Esophagus squamous epithelium (tissue), 4 donors: ENCODE measurements at regions not wholly inside any gene's neighbourhood (a gene's known extent, or its start where the extent isn't known, plus 50 kb on each side); places are given as distances from the start of the nearest gene placed in this dataset.

Source experiments
- CTCF ChIP-seq, 6 experiments: fragments of 450-650 bp in 4 of 6; fragments of 200-600 bp in 2 of 6; sonication (generic) in 2 of 6; IDR thresholded peaks; one replicate each; pipeline ENCODE4 v1.5.1; 2016 to 2019; ENCODE audit warnings: antibody characterized with exemption in 6 of 6, mild to moderate bottlenecking in 4 of 6, moderate library complexity in 4 of 6
- POLR2A ChIP-seq, 4 donors: fragments of 450-650 bp; IDR thresholded peaks; one replicate each; pipeline ENCODE4 v1.6.1; 2017; ENCODE audit warnings: antibody characterized with exemption in 4 of 4, mild to moderate bottlenecking in 4 of 4, moderate library complexity in 3 of 4

- TF ChIP-seq CTCF (IDR thresholded peaks at IDR 0.05) (no peak), POLR2A (IDR thresholded peaks at IDR 0.05) (no peak)
These were observed 64.3 kb downstream of the GPX5 start for GRCh38 chr6:28589957-28590349.
